ENCODE measurements at regions not wholly inside any gene's neighbourhood (a gene's known extent, or its start where the extent isn't known, plus 50 kb on each side); places are given as distances from the start of the nearest gene placed in this dataset.

DNA sequence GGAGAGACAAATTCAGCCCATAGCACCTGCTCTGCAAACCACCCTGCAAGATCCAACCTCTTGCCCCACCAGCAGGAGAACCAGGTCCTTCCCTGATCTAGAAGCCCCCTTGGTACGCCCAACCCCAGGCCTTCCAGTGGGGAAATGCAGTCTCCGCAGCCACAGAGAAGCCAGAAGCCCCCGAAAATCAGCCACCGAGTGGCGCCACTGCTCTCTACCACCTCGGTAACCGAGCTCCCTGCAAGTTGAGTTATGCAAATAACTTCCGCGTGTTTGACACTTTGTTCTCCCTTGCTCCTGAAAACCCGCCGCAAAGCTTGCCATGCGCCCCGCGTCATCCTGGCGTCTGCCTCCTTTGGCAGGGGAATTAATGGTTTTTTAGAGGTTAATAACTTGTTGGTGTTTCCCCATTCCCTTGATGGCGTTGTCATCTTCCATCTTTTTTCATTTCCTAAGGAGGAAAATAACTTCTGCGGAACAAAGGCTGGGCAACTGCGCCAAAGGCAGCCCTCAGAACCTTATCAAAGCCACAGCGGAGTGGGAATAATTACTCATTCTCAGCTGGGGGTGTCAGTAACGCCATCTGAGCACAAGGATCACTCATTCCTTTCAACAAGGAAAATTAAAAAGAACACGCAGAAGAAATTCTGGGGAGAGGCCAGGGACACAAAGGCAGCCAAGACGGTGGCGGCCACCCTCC is 60.4 kb downstream of the FZD10 start:
- CTCF ChIA-PET, result no interaction called here
- no peaks in the 10 kb centered on the region for H3K36me3 Mint-ChIP-seq (ENCODE audit: insufficient read depth, unreplicated experiment)
- no peak overlapping the region for H3K4me3 Mint-ChIP-seq (ENCODE audit: low read depth, unreplicated experiment)
- no TSS peak for BruUV-seq (replicated peaks)
- H3K27me3 Mint-ChIP-seq (ENCODE audit: unreplicated experiment), result no peaks in the 10 kb centered on the region
- intact Hi-C loops (cut with micrococcal nuclease; ENCODE audit: unreplicated experiment), result no loop called here
- peaks cover 12% of the 10 kb centered on the region for H3K9me3 Mint-ChIP-seq (ENCODE audit: low read depth, unreplicated experiment)
- TF ChIP-seq, protein P1, sequence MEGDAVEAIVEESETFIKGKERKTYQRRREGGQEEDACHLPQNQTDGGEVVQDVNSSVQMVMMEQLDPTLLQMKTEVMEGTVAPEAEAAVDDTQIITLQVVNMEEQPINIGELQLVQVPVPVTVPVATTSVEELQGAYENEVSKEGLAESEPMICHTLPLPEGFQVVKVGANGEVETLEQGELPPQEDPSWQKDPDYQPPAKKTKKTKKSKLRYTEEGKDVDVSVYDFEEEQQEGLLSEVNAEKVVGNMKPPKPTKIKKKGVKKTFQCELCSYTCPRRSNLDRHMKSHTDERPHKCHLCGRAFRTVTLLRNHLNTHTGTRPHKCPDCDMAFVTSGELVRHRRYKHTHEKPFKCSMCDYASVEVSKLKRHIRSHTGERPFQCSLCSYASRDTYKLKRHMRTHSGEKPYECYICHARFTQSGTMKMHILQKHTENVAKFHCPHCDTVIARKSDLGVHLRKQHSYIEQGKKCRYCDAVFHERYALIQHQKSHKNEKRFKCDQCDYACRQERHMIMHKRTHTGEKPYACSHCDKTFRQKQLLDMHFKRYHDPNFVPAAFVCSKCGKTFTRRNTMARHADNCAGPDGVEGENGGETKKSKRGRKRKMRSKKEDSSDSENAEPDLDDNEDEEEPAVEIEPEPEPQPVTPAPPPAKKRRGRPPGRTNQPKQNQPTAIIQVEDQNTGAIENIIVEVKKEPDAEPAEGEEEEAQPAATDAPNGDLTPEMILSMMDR (IDR thresholded peaks at IDR 0.05; ENCODE audit: unreplicated experiment), result no peak
- no peak for DNase-seq
- H3K27ac Mint-ChIP-seq (ENCODE audit: unreplicated experiment), result no peak overlapping the region
- H3K4me1 Mint-ChIP-seq (ENCODE audit: low read depth, unreplicated experiment), result no peaks in the 10 kb centered on the region

DNA sequence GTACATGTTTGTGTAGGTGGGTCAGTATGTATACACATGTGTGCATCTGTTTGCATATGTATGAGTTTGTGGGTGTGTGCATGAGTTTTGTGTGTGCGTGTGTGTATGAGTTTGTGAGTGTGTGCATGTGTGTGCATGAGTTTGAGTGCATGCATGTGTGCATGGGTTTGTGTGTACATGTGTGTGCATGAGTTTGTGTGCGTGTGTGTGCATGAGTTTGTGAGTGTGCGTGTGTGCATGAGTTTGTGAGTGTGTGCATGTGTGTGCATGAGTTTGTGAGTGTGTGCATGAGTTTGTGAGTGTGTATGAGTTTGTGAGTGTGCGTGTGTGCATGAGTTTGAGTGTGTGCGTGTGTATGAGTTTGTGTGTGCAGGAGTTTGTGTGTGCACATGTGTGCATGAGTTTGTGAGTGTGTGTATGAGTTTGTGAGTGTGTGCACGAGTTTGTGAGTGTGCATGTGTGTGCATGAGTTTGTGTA is 61.5 kb downstream of the FZD10 start:
- Mint-ChIP-seq H3K36me3 (ENCODE audit: insufficient read depth, unreplicated experiment) (no peaks in the 10 kb centered on the region), H3K27me3 (ENCODE audit: unreplicated experiment) (no peaks in the 10 kb centered on the region), H3K9me3 (ENCODE audit: low read depth, unreplicated experiment) (peaks cover 12% of the 10 kb centered on the region), H3K27ac (ENCODE audit: unreplicated experiment) (no peak overlapping the region), H3K4me3 (ENCODE audit: low read depth, unreplicated experiment) (no peak overlapping the region), H3K4me1 (ENCODE audit: low read depth, unreplicated experiment) (no peaks in the 10 kb centered on the region)
- BruUV-seq (replicated peaks), result no TSS peak
- DNase-seq, result no peak
- CTCF ChIA-PET, result no interaction called here
- intact Hi-C loops (cut with micrococcal nuclease; ENCODE audit: unreplicated experiment), result no loop called here
- TF ChIP-seq, protein P1 (IDR thresholded peaks at IDR 0.05; ENCODE audit: unreplicated experiment), result no peak

DNA sequence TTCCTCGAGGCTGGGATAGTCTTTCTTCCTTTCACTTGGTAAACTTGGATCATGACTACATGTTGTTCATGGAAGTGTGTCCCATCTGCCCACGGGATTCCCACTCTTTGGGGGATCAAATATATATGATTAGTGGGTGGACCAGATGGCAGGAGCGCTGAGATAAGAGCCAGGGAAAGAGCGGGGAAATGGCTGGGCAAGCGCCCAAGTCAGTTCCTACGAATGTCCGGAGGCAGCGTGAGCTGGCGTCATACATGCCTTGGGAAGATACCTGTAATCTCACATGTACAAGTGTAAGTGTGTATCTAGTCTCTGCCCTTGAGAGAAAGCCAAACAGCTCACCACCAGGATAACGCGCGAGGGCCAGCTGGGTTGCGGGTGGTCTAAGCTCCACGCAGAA is 62.3 kb downstream of the FZD10 start:
- H3K27ac Mint-ChIP-seq (ENCODE audit: unreplicated experiment), result no peak overlapping the region
- no peak overlapping the region for H3K4me3 Mint-ChIP-seq (ENCODE audit: low read depth, unreplicated experiment)
- H3K4me1 Mint-ChIP-seq (ENCODE audit: low read depth, unreplicated experiment), result no peaks in the 10 kb centered on the region
- intact Hi-C loops (cut with micrococcal nuclease; ENCODE audit: unreplicated experiment), result no loop called here
- TF ChIP-seq, protein P1 (IDR thresholded peaks at IDR 0.05; ENCODE audit: unreplicated experiment), result no peak
- CTCF ChIA-PET, result no interaction called here
- H3K27me3 Mint-ChIP-seq (ENCODE audit: unreplicated experiment), result no peaks in the 10 kb centered on the region
- H3K9me3 Mint-ChIP-seq (ENCODE audit: low read depth, unreplicated experiment), result peaks cover 14% of the 10 kb centered on the region
- BruUV-seq (replicated peaks), result no TSS peak
- no peaks in the 10 kb centered on the region for H3K36me3 Mint-ChIP-seq (ENCODE audit: insufficient read depth, unreplicated experiment)
- no peak for DNase-seq

DNA sequence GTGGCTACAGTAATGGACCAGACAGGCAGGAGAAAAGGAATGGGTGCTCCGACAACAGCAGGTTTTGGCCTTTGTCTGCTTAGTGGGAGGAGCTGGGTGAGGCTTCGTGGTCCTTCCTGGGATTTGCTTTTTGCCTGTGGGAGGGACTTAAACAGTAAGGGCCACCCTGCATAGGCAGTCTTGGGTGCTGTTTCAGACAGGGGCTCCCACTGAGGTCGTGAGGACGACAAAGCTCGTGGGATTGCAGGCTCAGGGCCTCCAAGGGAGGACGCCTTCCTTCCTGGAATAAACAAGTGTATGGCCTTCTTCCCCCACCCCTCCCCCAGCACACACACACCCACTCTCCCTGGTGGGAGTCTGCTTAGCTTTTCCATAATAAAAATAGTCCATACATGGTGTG is 63.1 kb downstream of the FZD10 start:
- DNase-seq, result no peak
- H3K9me3 Mint-ChIP-seq (ENCODE audit: low read depth, unreplicated experiment), result peaks cover 16% of the 10 kb centered on the region
- no peaks in the 10 kb centered on the region for H3K36me3 Mint-ChIP-seq (ENCODE audit: insufficient read depth, unreplicated experiment)
- BruUV-seq (replicated peaks), result no TSS peak
- H3K4me1 Mint-ChIP-seq (ENCODE audit: low read depth, unreplicated experiment), result no peaks in the 10 kb centered on the region
- TF ChIP-seq, protein P1 (IDR thresholded peaks at IDR 0.05; ENCODE audit: unreplicated experiment), result no peak
- H3K4me3 Mint-ChIP-seq (ENCODE audit: low read depth, unreplicated experiment), result no peak overlapping the region
- CTCF ChIA-PET, result no interaction called here
- intact Hi-C loops (cut with micrococcal nuclease; ENCODE audit: unreplicated experiment), result no loop called here
- no peak overlapping the region for H3K27ac Mint-ChIP-seq (ENCODE audit: unreplicated experiment)
- no peaks in the 10 kb centered on the region for H3K27me3 Mint-ChIP-seq (ENCODE audit: unreplicated experiment)

Measured in Calu3 (cell line).